ENCODE measurements at regions not wholly inside any gene's neighbourhood (a gene's known extent, or its start where the extent isn't known, plus 50 kb on each side); places are given as distances from the start of the nearest gene placed in this dataset.

- no peak for TF ChIP-seq POLR2A (IDR thresholded peaks at IDR 0.05; ENCODE audit: extremely low read depth, insufficient read length)
- TF ChIP-seq MYC (IDR thresholded peaks at IDR 0.05; ENCODE audit: low read depth, low read length): no peak
- TF ChIP-seq CTCF (IDR thresholded peaks at IDR 0.05; ENCODE audit: low read depth, low read length): no peak
- no peak for TF ChIP-seq MAX (IDR thresholded peaks at IDR 0.05; ENCODE audit: low read depth, low read length)
Observed at GRCh38 chr4:45650545-45650944, 473.3 kb downstream of the GABRG1 start.

Data from NB4 (cell line).